PC-9 (cell line): ENCODE measurements at regions not wholly inside any gene's neighbourhood (a gene's known extent, or its start where the extent isn't known, plus 50 kb on each side); places are given as distances from the start of the nearest gene placed in this dataset.

Experiments
- EZH2 ChIP-seq: fragments of 200-600 bp; sonication (generic); IDR thresholded peaks from 2 replicates; pipeline ENCODE4 v1.8.0; 2017; ENCODE audit warnings: antibody characterized with exemption, low read depth
- TF ChIP-seq, protein P1 (sequence below): fragments of 200-600 bp; sonication (generic); conservative IDR thresholded peaks from 2 replicates; pipeline ENCODE4 v1.6.1; 2017; ENCODE audit warnings: mixed run types, antibody characterized with exemption, mild to moderate bottlenecking, moderate library complexity

DNA sequence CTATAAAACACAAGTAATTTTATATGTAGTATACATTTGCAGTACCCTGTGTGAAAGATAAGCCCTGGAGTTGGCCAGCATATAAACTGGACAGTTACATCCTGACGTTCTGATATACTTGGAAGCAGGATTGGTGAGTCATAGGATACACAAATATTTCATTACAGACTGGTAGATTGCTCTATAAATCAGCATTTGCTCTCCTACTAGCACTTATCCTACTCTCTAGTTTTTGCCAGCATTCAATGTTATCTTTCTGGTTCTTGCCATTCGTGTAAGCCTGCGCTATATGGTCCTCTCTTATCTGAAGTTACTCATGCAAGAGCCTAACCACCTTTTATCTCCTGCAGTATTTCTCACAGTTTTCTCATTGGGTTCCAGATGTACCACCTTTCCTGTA, 680.2 kb upstream of the MMS22L start:
- TF ChIP-seq, protein P1, sequence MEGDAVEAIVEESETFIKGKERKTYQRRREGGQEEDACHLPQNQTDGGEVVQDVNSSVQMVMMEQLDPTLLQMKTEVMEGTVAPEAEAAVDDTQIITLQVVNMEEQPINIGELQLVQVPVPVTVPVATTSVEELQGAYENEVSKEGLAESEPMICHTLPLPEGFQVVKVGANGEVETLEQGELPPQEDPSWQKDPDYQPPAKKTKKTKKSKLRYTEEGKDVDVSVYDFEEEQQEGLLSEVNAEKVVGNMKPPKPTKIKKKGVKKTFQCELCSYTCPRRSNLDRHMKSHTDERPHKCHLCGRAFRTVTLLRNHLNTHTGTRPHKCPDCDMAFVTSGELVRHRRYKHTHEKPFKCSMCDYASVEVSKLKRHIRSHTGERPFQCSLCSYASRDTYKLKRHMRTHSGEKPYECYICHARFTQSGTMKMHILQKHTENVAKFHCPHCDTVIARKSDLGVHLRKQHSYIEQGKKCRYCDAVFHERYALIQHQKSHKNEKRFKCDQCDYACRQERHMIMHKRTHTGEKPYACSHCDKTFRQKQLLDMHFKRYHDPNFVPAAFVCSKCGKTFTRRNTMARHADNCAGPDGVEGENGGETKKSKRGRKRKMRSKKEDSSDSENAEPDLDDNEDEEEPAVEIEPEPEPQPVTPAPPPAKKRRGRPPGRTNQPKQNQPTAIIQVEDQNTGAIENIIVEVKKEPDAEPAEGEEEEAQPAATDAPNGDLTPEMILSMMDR: no peak
- TF ChIP-seq EZH2: no peak
